Stimulated activated CD8-positive, alpha-beta memory T cell treated with anti-CD3 and anti-CD28 coated beads, Interleukin-2, amount 100 ng/mL, for 1 hour (primary cell): ENCODE measurements at regions not wholly inside any gene's neighbourhood (a gene's known extent, or its start where the extent isn't known, plus 50 kb on each side); places are given as distances from the start of the nearest gene placed in this dataset.
"Not testable (repeated sequence)": the region's sequence is repeated elsewhere in the genome, so short reads cannot be mapped to it uniquely, and the experiment has no call there.

ENCODE experiments used
- DNase-seq, 2 donors: peaks; one replicate each; pipeline ENCODE4 v3.0.0-alpha.2; 2020; ENCODE audit warnings: low read depth in 2 of 2

DNA sequence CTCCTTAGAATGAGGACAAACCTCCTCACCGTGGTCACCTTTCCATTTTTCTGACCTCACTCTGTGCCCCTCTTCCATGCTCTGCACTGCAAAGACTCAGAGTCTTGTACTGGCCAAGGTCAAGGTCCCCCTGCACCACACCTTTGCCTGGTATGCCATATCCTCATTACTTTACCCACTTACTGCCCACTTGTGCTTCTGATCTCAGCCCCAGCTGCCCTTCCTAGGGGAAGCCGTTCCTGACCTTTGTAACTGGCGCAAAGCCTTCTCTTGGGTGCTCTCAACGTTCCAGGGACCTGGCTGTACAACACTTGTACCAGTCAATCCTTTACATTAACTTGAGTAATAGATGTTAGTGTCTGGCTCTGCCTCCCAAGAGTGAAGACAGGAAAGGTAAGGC lies 256.0 kb downstream of the SV2B start:
- DNase-seq: no peak

DNA sequence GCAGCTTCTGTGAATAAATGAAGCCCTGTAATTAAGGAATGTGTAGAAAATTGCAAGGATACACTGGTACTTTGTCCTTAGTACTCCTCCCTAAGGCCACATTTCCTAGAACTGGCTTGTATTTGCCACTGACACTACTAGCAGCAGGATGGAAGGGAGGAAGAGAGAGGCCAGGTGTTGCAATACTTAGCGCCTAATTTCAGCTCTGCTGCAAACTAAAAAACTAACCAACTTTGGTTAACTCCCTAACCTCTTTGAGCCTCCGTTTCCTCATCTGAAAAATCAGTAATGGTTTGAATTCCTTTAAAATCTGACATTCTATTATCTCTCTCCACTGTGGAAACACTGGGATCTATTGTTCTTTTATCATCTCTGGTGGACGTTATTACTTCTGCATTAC lies 257.0 kb downstream of the SV2B start:
- DNase-seq: no peak

DNA sequence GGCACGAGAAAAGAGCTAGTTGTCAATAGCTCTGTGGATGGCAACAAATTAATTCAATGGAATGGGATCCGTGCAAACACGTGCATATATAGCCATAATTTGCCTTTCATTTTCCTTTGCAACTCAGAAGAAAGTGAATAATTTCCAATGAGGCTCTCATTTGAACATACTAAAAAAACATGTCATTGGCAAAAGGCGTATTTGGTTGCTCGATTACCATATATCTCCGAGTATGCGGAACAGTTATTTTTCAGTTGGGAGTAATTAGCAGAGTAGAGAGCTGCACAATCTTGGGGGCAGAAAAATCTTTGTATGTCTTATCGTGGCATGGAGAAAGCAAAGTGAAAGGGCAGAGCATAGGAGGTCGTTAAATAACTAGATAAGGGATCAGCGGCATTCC lies 257.4 kb downstream of the SV2B start:
- no peak for DNase-seq

DNA sequence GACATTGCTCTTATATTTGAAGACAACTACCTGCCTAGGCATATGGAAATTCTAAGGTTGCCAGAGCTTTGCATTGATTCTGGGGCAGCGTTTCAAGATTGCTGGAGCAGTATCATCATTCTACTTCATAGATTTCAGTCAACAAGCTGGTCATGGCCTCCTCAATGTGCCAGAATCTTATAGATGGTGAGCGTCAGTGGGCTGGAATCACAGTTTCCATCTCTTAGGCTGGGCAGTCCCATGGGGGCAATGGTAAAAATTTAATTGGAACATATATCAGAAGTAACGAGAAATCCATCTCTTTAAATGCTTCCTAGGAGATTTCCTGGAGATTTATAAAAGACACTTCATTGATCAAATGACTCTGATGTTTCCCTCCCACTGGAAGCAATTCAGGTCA lies 258.3 kb downstream of the SV2B start:
- no peak for DNase-seq

DNA sequence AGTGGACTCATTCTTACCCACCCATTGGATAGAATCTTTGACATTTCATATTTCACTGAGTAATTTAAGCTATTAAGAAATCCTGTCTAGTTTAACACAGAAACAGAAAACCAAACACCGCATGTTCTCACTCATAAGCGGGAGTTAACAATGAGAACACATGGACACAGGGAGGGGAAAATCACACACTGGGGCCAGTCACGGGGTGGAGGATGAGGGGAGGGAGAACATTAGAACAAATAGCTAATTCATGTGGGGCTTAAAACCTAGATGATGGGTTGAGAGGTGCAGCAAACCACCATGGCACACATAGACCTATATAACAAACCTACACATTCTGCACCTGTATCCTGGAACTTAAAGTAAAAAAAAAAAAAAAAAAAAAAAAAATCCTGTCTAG lies 261.6 kb downstream of the SV2B start:
- not testable (repeated sequence) for DNase-seq

DNA sequence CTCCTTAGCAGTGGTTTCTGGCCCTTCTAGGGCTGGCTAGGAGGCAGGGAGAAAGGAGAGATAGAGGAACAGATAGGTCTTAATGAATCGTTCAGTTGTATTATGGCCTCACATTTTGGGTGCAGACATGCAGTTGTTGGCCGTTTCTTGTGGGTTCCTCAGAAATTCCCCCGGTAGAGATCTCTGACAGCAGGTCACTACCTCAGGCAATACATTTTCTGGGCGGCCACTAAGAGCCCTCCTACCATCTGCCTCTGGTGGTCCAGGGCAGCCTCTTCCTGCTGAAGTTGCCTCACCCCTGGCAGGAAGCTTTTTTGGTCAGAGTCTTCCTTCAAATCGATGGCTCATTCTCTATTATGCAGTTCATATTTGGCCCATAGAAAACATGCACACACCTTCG lies 266.1 kb downstream of the SV2B start:
- no peak for DNase-seq

DNA sequence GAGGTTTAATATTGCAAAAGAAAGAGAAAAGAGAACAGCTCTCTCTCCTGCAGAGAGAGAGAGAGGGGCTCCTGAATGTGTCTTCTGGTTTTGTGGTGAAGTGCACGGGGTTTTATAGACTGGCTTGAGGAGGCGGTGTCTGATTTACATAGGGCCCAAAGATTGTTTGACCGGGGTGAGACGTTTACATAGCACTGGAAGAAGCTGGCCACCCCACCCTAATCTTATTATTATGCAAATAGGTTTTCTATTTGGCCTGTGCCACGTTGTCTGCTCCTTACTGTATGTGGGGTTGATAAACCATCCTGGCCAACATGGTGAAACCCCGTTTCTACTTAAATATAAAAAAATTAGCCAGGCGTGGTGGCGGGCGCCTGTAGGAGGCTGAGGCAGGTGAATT lies 268.6 kb downstream of the SV2B start:
- no peak for DNase-seq

DNA sequence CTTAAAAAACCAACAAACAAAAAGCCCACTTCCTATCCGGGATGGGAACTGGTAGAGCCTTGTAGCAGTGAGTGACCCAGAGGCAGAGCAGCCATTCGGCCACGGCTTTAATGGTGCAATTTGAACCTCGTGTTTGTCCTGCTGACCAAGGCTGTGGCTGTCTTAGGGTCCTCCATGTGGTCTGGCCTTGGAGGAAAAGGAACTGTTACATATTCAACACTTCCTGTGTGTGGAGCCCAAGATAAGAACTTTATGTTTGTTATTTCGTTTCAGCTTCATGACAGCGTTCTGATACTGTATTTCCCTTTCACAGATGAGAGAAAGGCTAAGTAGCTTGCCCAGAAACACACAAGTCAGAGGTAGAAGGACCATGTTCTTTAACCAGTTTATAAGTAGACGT lies 269.8 kb downstream of the SV2B start:
- no peak for DNase-seq

DNA sequence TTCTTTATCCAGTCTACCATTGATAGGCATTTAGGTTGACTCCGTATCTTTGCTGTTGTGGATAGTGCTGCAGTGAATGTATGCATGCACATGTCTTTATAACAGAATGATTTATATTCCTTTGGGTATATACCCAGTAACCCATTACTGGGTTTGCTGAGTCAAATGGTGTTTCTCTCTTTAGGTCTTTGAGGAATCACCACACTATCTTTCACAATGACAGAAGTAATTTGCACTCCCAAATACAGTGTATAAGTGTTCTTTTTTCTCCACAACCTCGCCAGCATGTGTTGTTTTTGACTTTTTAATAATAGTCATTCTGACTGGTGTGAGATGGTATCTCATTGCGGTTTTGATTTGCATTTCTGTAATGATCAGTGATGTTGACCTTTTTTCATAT lies 271.3 kb downstream of the SV2B start:
- DNase-seq: not testable (repeated sequence)

DNA sequence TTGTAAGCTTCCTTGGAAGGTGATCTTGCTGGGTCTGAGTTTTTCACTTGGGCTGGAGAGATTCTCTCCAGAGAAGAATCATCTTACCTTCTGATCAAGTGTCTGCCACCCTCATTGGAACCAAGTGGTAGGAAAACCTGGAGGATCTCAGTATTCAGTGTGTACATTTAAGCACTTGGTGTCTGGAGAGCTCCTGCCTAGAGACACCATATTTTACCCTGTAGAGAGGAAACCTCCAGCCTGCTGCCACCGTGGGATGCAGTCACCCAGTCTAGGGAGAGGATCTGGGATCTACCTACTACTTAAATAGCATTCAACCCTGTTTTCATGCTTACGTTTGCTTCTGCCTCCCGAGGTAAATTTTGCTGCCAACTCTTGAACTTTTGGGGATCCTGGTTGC lies 274.3 kb downstream of the SV2B start:
- DNase-seq: no peak

DNA sequence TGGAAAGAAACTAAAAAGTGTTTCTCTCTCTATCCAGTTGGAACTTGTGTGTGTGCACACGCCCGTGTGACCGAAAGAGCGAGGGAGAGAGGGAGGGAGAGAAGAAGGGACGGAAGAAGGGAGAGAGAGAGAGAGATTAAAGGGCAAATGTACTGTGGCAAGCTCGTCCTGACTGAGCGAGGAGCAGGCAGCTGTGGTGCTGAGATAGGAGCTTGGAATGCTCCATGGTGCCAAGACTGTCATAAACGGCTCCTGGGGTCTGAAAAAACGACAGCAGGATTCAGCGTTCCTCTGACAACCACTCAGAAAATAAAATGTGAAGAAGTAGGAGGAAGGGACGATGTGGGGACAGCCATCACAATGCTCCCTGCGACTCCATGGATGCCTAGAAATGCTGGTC lies 276.0 kb downstream of the SV2B start:
- no peak for DNase-seq

DNA sequence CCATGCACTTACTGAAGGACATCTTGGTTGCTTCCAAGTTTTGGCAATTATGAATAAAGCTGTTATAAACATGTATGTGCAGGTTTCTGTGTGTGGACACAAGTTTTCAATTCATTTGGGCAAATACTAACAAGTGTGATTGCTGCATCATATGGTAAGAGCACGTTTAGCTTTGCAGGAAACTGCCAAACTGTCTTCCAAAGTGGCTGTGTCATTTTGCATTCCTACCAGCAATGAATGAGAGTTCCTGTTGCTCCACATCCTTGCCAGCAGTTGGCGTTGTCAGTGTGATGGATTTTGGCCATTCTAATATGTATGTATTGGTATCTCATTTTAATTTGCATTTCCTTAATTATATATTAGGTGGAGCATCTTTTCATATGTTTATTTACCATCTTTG lies 280.1 kb downstream of the SV2B start:
- DNase-seq: no peak

DNA sequence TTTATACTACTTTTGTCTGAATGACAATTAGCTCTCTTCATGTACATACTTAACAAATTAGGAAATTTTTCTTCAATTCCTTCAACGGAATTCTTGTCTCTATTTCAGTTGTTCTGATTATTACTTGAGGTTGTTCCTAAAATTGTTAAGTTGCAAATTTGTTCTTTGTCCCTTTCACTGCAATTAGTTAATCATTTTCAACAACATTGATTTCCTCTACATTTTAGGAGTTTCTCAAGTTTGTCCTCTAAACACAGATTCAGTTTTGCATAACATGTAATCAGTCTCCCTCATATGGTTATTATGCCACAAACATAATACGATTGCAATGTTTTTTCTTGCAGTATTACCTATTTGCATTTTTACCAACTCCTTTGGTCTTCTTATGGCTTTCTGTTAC lies 283.5 kb downstream of the SV2B start:
- DNase-seq: no peak

DNA sequence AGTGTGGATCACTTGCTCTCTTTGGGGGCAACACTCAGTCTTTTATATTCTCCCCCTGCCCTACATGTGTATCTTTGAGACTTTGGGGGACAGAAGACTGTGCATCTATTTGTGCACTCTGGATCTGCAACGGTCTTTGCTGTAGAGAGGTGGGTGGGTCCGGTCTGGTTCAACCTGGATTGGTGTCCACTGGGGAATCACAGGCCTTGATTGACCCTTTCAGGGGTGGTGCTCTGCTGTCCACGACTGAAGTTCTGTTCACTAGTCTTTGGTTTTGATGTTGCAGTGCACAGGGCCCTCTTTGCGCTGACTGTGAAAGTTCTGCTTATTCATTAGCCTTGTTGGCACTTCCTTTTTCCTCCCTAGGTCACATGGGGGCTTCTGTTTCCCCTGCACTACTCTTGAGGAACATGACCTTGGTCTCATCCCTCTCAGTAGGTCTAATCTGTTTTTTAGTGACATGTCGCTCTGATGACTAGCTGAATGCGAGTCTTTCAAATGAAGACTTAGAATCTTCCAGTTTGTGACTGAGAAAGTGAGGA lies 284.2 kb downstream of the SV2B start:
- DNase-seq: no peak

DNA sequence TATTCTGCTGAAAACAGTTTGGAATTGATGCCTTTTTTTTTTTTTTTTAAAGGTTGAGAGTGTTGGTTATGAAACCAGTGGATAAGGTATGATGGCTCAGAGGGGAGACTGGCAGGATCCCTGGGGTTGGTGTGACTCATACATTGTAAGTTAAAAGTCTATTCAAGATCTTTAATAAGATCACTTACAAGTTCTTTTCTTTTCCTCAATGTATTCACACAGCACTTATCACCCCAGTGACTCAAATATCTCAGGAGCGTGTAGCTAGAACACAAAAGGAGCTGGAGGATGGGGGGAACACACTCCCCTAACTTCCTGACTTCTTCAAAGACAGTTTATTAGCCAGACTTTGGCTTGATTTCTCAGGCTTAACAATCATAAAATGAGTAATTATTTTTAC lies 285.3 kb downstream of the SV2B start:
- DNase-seq: no peak

DNA sequence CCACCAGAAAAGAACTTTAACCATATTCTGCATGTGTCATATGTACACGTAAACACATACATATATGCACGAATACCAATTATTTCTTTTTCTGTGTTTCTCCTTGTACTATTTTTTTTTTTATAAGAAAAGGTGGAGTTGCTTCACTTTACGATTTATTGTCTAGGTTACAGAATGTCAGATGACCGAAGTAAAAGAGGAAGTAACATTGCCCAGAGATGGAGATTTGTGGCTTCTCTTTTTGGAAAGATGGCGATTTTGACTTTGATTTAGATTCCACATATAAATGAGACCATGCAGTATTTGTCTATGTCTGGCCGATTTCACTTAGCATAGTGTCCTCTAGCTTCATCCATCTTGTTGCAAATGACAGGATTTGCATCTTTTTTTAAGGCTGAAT lies 293.1 kb downstream of the SV2B start:
- no peak for DNase-seq

DNA sequence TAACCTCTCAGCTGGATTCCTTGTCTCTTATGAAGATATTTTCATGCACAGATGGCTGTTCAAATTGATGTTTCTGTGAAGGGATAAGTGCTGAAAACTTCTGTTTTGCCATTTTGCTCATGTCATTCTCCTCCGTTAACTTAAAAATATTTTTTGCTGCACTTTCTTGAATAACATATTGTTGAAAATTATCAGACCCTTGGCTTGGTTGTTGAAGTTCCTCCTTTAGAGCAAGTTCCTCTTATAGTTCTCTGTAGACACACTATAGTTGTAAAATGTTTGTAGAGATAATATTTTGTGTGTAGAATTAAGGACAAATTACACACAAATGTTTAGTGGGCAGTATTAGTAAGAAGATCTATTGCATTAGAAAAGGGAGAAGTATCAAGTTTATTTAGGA lies 300.4 kb downstream of the SV2B start:
- no peak for DNase-seq

DNA sequence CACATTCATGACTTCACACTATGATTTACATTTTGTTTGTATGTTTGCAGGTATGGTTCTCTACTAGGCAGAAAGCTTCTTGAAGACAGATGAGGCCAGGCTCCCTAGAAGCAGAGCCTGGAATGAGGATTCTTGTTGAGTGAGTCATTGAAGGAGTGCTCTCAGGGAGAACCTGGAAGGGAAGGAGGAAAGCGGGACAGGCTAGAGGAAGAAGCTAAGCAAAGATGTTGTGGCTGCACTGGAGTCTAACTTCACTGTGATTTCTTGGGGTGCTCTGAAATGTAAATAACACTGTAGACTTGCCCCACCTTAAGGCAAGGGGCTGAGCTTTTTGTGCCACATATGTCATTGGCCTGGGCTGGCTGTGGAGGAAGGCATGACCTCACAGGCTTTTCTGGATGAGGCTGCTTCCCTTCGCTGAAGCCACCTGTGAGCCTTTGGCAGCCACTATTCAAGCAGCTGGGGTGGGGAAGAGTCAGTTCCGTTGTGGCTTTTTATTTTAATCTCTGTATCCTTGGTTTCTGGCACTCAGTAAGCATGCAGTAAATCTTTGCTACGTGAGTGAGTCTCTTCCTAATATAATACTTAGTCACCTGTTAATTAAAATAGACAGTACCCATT lies 307.3 kb downstream of the SV2B start:
- DNase-seq: no peak

DNA sequence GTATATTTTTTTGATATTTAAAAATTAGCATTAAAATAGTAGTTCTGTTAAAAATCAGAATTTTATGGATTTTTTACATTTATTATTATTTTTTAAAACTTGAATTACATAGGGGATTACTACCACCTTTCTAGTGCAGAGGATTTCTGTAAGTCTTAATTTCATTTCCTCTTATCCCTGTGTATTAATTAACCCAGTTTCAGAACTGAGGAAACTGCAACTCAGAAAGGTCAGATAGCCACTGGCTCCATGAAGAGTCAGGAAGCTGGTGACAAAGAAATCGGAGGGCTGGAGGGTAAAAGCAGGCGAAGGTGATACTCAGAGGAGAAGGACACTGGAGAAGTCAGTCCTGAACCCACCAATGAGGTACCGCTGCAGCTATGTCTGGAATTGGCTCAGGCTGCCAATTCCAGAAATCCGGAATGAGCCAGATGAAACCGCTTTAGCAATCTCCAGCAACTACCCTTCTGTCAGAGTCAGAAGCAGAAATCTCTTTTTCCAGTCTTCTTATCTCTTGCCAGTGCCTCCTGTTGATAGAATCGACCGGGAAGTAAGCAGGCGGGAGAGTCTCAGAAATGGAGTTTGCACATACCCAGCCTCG lies 308.5 kb downstream of the SV2B start:
- DNase-seq: no peak

DNA sequence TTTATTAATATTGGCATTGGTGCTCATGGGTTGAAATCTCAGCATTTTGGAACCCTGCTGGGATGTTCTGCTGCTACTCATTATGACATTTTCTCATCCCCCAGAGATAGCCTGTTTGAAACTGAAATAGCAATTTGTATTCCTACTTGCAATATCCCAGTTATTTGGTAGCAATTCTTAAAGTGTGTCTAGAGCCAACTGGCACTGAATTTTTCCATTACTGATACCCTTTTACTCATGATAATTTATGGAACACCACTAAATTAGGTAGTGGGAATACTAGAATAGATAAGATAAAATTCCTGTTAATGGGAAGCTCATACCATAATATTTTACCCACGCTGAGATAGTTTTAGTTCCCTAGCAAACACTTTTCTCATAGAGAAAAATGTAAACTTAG lies 309.3 kb downstream of the SV2B start:
- no peak for DNase-seq

DNA sequence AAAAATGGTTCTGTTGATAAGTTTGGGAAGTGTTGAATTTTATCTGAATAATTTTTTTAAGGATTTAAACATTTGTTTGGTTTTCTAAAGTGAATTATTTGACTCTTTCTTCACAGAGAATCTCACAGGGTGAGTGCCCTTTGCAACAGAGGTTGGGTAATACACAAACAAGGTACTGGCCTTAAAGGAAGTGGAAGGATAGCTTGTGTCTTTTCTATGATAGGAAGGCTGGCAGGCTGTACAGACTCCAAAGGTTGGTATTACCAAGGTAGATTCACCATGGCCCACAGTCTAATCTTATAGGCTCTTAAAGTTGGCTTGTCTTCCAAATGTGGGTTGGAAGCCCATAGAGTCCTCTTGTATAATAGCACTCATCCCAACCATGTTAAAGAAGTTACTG lies 311.5 kb downstream of the SV2B start:
- DNase-seq: no peak

DNA sequence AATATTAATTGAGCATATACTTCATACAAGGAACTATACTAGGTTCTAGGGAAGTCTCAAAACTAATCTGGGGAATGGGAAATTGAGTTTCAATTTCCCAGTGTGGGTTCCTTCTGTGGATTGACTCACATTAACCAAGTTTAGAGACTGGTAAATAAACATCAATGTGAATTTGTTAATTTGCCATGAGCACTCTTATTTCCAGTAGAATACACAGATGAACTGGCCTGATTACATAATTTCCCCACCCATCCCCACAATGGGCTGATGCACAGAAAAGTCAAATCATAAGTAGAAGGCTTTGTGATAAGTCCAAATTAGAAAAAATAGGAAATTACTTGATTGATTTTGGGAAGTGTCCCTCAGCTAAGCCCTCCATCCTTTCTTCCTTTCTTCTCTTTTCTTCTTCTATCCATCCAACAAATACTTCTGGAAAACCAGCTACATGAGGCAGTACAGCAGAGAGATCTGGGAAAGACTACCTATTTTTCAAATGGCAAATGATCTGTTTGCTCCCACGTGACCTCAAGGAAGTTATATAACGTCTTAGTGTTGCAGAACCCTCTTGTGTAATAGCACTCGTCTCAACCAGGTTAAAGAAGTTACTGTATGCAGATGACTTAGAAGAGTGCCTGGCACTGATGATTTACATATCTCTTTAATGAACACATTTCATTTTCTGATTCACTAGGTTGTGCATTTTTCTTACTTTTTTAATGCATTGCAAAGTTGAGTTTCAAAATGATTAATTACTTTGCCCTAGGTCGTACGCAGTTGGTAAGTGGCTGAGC lies 312.3 kb downstream of the SV2B start:
- DNase-seq: no peak

DNA sequence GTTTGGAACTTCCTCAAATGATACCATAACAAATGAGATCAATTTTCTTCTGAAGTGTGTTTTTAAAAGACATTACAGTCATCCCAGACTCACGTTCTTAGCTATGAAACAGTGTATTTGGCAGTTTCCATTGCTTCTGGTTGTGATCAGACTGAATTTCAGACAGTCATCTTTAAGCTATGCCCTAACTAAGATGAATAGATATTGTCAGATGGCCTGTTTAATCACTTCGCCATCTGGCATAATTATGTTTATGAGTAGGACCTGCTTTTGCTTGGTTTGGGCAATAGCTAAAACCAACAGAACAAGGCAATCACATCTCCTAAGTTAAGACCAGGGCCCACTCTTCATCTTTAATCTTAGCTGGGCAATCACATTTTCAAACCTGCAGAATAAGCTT lies 313.1 kb downstream of the SV2B start:
- DNase-seq: no peak
